Trophoblast cell (in vitro differentiated cells and primary cell): ENCODE measurements at regions not wholly inside any gene's neighbourhood (a gene's known extent, or its start where the extent isn't known, plus 50 kb on each side); places are given as distances from the start of the nearest gene placed in this dataset.

Experiments used
- DNase-seq, 2 donors: peaks; one replicate each; pipeline ENCODE4 v3.0.0-alpha.2; 2016
- H2AFZ ChIP-seq: 2 replicates; pipeline ENCODE4 v1.6.1; 2013; ENCODE audit warnings: low read length, moderate library complexity, mild to moderate bottlenecking; ENCODE audit not compliant: insufficient read depth, poor library complexity
- H2AK5ac ChIP-seq: 2 replicates; pipeline ENCODE4 v1.6.1; 2013; ENCODE audit warnings: mild to moderate bottlenecking, low read length
- H2BK120ac ChIP-seq: 2 replicates; pipeline ENCODE4 v1.6.1; 2013; ENCODE audit warnings: low read length, mild to moderate bottlenecking, moderate library complexity; ENCODE audit not compliant: insufficient read depth, poor library complexity
- H2BK12ac ChIP-seq: 2 replicates; pipeline ENCODE4 v1.6.1; 2013; ENCODE audit warnings: mild to moderate bottlenecking, low read length, moderate library complexity
- H2BK5ac ChIP-seq: 2 replicates; pipeline ENCODE4 v1.6.1; 2013; ENCODE audit warnings: low read length, low read depth, moderate library complexity, mild to moderate bottlenecking; ENCODE audit not compliant: poor library complexity
- H3K14ac ChIP-seq: 2 replicates; pipeline ENCODE4 v1.6.1; 2013; ENCODE audit warnings: mild to moderate bottlenecking, low read length
- H3K18ac ChIP-seq: 2 replicates; pipeline ENCODE4 v1.6.1; 2013; ENCODE audit warnings: mild to moderate bottlenecking, low read length
- H3K23ac ChIP-seq: 2 replicates; pipeline ENCODE4 v1.6.1; 2013; ENCODE audit warnings: low read length
- H3K27ac ChIP-seq: 2 replicates; pipeline ENCODE4 v1.5.1; 2013; ENCODE audit warnings: low read depth, mild to moderate bottlenecking, inconsistent platforms, low read length, moderate library complexity
- H3K27me3 ChIP-seq: 2 replicates; pipeline ENCODE4 v1.6.1; 2013; ENCODE audit warnings: inconsistent platforms, mild to moderate bottlenecking, low read length, moderate library complexity; ENCODE audit not compliant: insufficient read depth
- H3K36me3 ChIP-seq, 2 experiments: 1 replicate in 1 of 2; 2 replicates in 1 of 2; pipeline ENCODE4 v1.6.1; 2013; ENCODE audit warnings: low read length in 2 of 2, mild to moderate bottlenecking in 2 of 2, moderate library complexity in 1 of 2; ENCODE audit not compliant: insufficient read depth in 2 of 2, control insufficient read depth in 1 of 2
- H3K4ac ChIP-seq: 2 replicates; pipeline ENCODE4 v1.6.1; 2013; ENCODE audit warnings: low read depth, mild to moderate bottlenecking, low read length, moderate library complexity
- H3K4me1 ChIP-seq, 2 experiments: 1 replicate in 1 of 2; 2 replicates in 1 of 2; pipeline ENCODE4 v1.6.1; 2013; ENCODE audit warnings: low read length in 2 of 2, mild to moderate bottlenecking in 2 of 2, moderate library complexity in 1 of 2; ENCODE audit not compliant: insufficient read depth in 2 of 2, control insufficient read depth in 1 of 2
- H3K4me2 ChIP-seq: 2 replicates; pipeline ENCODE4 v1.6.1; 2013; ENCODE audit warnings: inconsistent platforms, mild to moderate bottlenecking, low read length, moderate library complexity
- H3K4me3 ChIP-seq: 2 replicates; pipeline ENCODE4 v1.5.1; 2013; ENCODE audit warnings: mild to moderate bottlenecking, low read depth, low read length, inconsistent platforms
- H3K79me1 ChIP-seq: one replicate; pipeline ENCODE4 v1.6.1; 2013; ENCODE audit warnings: low read length
- H3K79me2 ChIP-seq: 2 replicates; pipeline ENCODE4 v1.6.1; 2013; ENCODE audit warnings: low read length, mild to moderate bottlenecking; ENCODE audit not compliant: control insufficient read depth, insufficient read depth, poor library complexity
- H3K9ac ChIP-seq: 2 replicates; pipeline ENCODE4 v1.6.1; 2013; ENCODE audit warnings: mild to moderate bottlenecking, low read length
- H3K9me3 ChIP-seq: 2 replicates; pipeline ENCODE4 v1.6.1; 2013; ENCODE audit warnings: low read depth, mild to moderate bottlenecking, control low read depth, inconsistent platforms, low read length; ENCODE audit not compliant: insufficient read depth
- H4K12ac ChIP-seq: 2 replicates; pipeline ENCODE4 v1.6.1; 2013; ENCODE audit warnings: low read depth, mild to moderate bottlenecking, low read length, moderate library complexity
- H4K8ac ChIP-seq: 2 replicates; pipeline ENCODE4 v1.6.1; 2013; ENCODE audit warnings: low read depth, mild to moderate bottlenecking, low read length, moderate library complexity
- H4K91ac ChIP-seq: one replicate; pipeline ENCODE4 v1.6.1; 2013; ENCODE audit warnings: low read depth, mild to moderate bottlenecking, low read length, moderate library complexity
- WGBS: extraction: QIAGEN DNeasy Blood & Tissue Kit; methylation state at CpG from one replicate; pipeline ENCODE4 v1.1.7; 2013; ENCODE audit warnings: missing lambda C conversion rate; ENCODE audit not compliant: insufficient read length, insufficient coverage; ENCODE audit errors: extremely low coverage; 5-methylcytosine and 5-hydroxymethylcytosine counted together

GRCh38 chr1:96338622-96339021, 383.0 kb upstream of the PTBP2 start:
- Histone ChIP-seq H4K8ac (no peak overlapping the region), H2AK5ac (no peak overlapping the region), H3K4me1 (no peaks in the 10 kb centered on the region), H3K79me1 (no peaks in the 10 kb centered on the region), H3K23ac (no peak overlapping the region), H4K91ac (no peak overlapping the region), H4K12ac (no peak overlapping the region), H2AFZ (no peak overlapping the region), H3K4me3 (no peak overlapping the region), H3K18ac (no peak overlapping the region), H3K27ac (no peak overlapping the region), H3K9ac (no peak overlapping the region), H2BK120ac (no peak overlapping the region), H3K4ac (no peak overlapping the region), H3K27me3 (no peaks in the 10 kb centered on the region), H3K14ac (no peak overlapping the region), H3K79me2 (no peaks in the 10 kb centered on the region), H3K4me2 (no peak overlapping the region), H2BK12ac (no peak overlapping the region), H3K36me3 (no peaks in the 10 kb centered on the region), H2BK5ac (no peak overlapping the region), H3K9me3 (no peaks in the 10 kb centered on the region)
- WGBS: no CpG with 5 or more reads among the region's 2 CpGs
- no peak for DNase-seq

GRCh38 chr1:96340686-96341085, 380.9 kb upstream of the PTBP2 start:
- Histone ChIP-seq H2AK5ac (no peak overlapping the region), H3K23ac (no peak overlapping the region), H3K79me1 (no peaks in the 10 kb centered on the region), H3K27ac (no peak overlapping the region), H3K4me1 (no peaks in the 10 kb centered on the region), H3K9ac (no peak overlapping the region), H2BK120ac (no peak overlapping the region), H2BK5ac (no peak overlapping the region), H3K18ac (no peak overlapping the region), H3K27me3 (no peaks in the 10 kb centered on the region), H3K14ac (no peak overlapping the region), H2BK12ac (no peak overlapping the region), H3K4me3 (no peak overlapping the region), H2AFZ (no peak overlapping the region), H3K4me2 (no peak overlapping the region), H3K79me2 (no peaks in the 10 kb centered on the region), H4K8ac (no peak overlapping the region), H3K4ac (no peak overlapping the region), H4K91ac (no peak overlapping the region), H4K12ac (no peak overlapping the region), H3K9me3 (no peaks in the 10 kb centered on the region), H3K36me3 (no peaks in the 10 kb centered on the region)
- DNase-seq: no peak

GRCh38 chr1:96346719-96347118, 374.9 kb upstream of the PTBP2 start:
- Histone ChIP-seq H3K4ac (no peak overlapping the region), H3K36me3 (no peaks in the 10 kb centered on the region), H2BK5ac (no peak overlapping the region), H3K79me2 (no peaks in the 10 kb centered on the region), H2AFZ (no peak overlapping the region), H3K79me1 (no peaks in the 10 kb centered on the region), H4K91ac (no peak overlapping the region), H3K23ac (no peak overlapping the region), H4K8ac (no peak overlapping the region), H3K4me3 (no peak overlapping the region), H3K9ac (no peak overlapping the region), H3K9me3 (no peaks in the 10 kb centered on the region), H3K4me1 (no peaks in the 10 kb centered on the region), H3K27ac (no peak overlapping the region), H3K14ac (no peak overlapping the region), H4K12ac (no peak overlapping the region), H2AK5ac (no peak overlapping the region), H2BK120ac (no peak overlapping the region), H2BK12ac (no peak overlapping the region), H3K4me2 (no peak overlapping the region), H3K27me3 (no peaks in the 10 kb centered on the region), H3K18ac (no peak overlapping the region)
- DNase-seq: no peak

GRCh38 chr1:96349896-96350295, 371.7 kb upstream of the PTBP2 start:
- H3K4ac ChIP-seq: no peak overlapping the region
- no peak overlapping the region for H2BK120ac ChIP-seq
- H2AK5ac ChIP-seq: no peak overlapping the region
- H3K23ac ChIP-seq: no peak overlapping the region
- H3K14ac ChIP-seq: no peak overlapping the region
- no CpG with 5 or more reads among the region's 4 CpGs for WGBS
- DNase-seq: no peak
- H3K36me3 ChIP-seq: no peaks in the 10 kb centered on the region
- H3K9me3 ChIP-seq: no peaks in the 10 kb centered on the region
- no peak overlapping the region for H3K4me2 ChIP-seq
- H4K12ac ChIP-seq: no peak overlapping the region
- H3K18ac ChIP-seq: no peak overlapping the region
- no peaks in the 10 kb centered on the region for H3K4me1 ChIP-seq
- no peak overlapping the region for H3K27ac ChIP-seq
- H3K4me3 ChIP-seq: no peak overlapping the region
- H4K91ac ChIP-seq: no peak overlapping the region
- no peaks in the 10 kb centered on the region for H3K79me1 ChIP-seq
- peaks cover 1% of the 10 kb centered on the region for H3K79me2 ChIP-seq
- H2BK5ac ChIP-seq: no peak overlapping the region
- no peak overlapping the region for H4K8ac ChIP-seq
- H2AFZ ChIP-seq: no peak overlapping the region
- no peak overlapping the region for H3K9ac ChIP-seq
- no peak overlapping the region for H2BK12ac ChIP-seq
- no peaks in the 10 kb centered on the region for H3K27me3 ChIP-seq

- no peak overlapping the region for H3K9ac ChIP-seq
- H3K23ac ChIP-seq: no peak overlapping the region
Observed at GRCh38 chr1:96352733-96353132, 368.9 kb upstream of the PTBP2 start.

More at GRCh38 chr1:96352733-96353132, 368.9 kb upstream of the PTBP2 start:
- DNase-seq: no peak
- H4K12ac ChIP-seq: no peak overlapping the region
- peaks cover 1% of the 10 kb centered on the region for H3K79me2 ChIP-seq
- no peaks in the 10 kb centered on the region for H3K36me3 ChIP-seq
- H4K91ac ChIP-seq: no peak overlapping the region
- no peak overlapping the region for H3K18ac ChIP-seq
- WGBS: no CpG with 5 or more reads among the region's 2 CpGs
- no peaks in the 10 kb centered on the region for H3K9me3 ChIP-seq
- no peak overlapping the region for H2AK5ac ChIP-seq
- H3K4ac ChIP-seq: no peak overlapping the region
- H3K27ac ChIP-seq: no peak overlapping the region
- no peak overlapping the region for H3K14ac ChIP-seq
- no peaks in the 10 kb centered on the region for H3K27me3 ChIP-seq
- no peaks in the 10 kb centered on the region for H3K4me1 ChIP-seq
- no peaks in the 10 kb centered on the region for H3K79me1 ChIP-seq
- H4K8ac ChIP-seq: no peak overlapping the region
- H2BK12ac ChIP-seq: no peak overlapping the region
- no peak overlapping the region for H2BK5ac ChIP-seq
- no peak overlapping the region for H2AFZ ChIP-seq
- H3K4me2 ChIP-seq: no peak overlapping the region
- H3K4me3 ChIP-seq: peak overlapping the region; percentile 37
- no peak overlapping the region for H2BK120ac ChIP-seq
